GM12891 (cell line): ENCODE measurements at regions not wholly inside any gene's neighbourhood (a gene's known extent, or its start where the extent isn't known, plus 50 kb on each side); places are given as distances from the start of the nearest gene placed in this dataset.

Experiments
- DNase-seq: peaks from one replicate; pipeline ENCODE4 v3.0.0; 2011; ENCODE audit warnings: low spot score; ENCODE audit not compliant: insufficient read length
- FAIRE-seq: peaks from 2 replicates; lab custom pipeline; 2011; peaks lifted over from hg19 to GRCh38; lab: Jason Lieb, UNC
- PAX5 ChIP-seq: IDR thresholded peaks from 2 replicates; pipeline ENCODE4 v1.6.1; 2011; ENCODE audit warnings: low read length, moderate library complexity, mild to moderate bottlenecking; ENCODE audit not compliant: insufficient read depth, severe bottlenecking
- POLR2A ChIP-seq: IDR thresholded peaks from 2 replicates; pipeline ENCODE4 v1.6.1; 2011; ENCODE audit warnings: low read depth, low read length, control low read depth
- POLR2AphosphoS5 ChIP-seq: IDR thresholded peaks from 2 replicates; pipeline ENCODE4 v1.6.1; 2011; ENCODE audit warnings: low read depth, low read length, control low read depth
- POU2F2 ChIP-seq: IDR thresholded peaks from 2 replicates; pipeline ENCODE4 v1.6.1; 2011; ENCODE audit warnings: low read depth, mild to moderate bottlenecking, control low read depth, low read length, moderate library complexity
- SPI1 ChIP-seq: IDR thresholded peaks from 2 replicates; pipeline ENCODE4 v1.6.1; 2011; ENCODE audit warnings: low read depth, low read length, control low read depth
- TAF1 ChIP-seq: IDR thresholded peaks from 2 replicates; pipeline ENCODE4 v1.6.1; 2011; ENCODE audit warnings: low read depth, low read length, control low read depth

DNA sequence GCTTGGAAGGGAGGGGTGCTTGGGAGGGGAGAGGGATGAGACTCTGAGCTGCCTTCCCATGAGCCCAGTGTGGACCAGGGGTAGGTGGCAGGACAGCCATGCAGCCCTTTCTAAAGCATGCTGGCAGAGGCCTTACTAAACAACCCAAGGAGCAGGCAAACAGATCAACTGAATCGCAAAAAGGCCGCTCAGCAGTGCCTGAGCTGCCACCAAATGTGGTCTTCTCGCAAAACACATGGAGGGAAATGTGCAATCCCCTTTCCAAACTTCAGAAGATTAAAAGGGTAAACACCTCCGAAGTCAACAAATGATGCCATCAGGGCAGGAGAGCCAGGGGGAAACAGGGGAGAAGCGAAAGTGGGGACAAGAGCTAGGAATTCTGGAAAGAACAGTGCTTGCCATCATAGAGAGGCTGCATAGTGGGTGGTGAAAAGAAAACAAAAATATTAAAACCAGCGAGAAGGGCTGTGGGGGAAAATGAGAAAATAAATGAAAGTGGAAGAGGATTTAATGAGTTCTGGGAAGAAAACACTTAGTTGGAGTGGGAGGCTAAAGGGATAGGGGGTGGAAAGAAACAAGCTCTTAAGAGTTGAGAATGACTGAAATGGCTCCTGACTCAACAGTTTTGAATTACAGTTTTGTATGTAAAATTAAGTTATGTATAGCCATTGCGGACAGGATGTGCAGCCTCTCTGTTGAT lies 62.2 kb upstream of the ZNF32 start:
- TF ChIP-seq POLR2A (no peak), SPI1 (no peak), TAF1 (no peak), POLR2AphosphoS5 (no peak), PAX5 (no peak), POU2F2 (no peak)
- DNase-seq (no peak), FAIRE-seq (no peak)

DNA sequence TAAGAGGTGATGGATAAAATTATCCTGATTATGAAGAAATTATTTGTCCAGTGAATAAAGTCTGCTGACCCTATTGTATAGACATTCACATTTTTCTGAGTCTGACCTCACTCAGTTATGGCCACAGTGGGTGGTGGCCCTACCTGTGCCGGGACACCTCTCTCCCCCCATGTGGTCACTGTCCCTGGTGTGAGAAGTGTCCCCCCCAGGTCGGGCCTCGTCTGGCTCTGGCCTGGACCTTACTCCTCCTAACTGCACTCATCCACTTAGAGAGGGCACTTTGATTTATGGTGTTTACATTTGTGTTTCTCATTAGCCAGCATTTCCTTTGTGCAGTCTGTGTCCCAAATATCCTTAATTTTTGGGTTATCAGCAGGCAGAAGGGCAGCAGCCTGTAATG lies 59.6 kb upstream of the ZNF32 start:
- TF ChIP-seq POLR2AphosphoS5 (no peak), SPI1 (no peak), POU2F2 (no peak)
- FAIRE-seq (no peak), DNase-seq (no peak)

GRCh38 chr10:43707770-43708169 lies 59.1 kb upstream of the ZNF32 start:
- no peak for TF ChIP-seq PAX5
- no peak for TF ChIP-seq SPI1
- no peak for TF ChIP-seq POU2F2
- no peak for TF ChIP-seq POLR2AphosphoS5
- no peak for TF ChIP-seq POLR2A
- TF ChIP-seq TAF1, result no peak
- no peak for FAIRE-seq
- no peak for DNase-seq

DNA sequence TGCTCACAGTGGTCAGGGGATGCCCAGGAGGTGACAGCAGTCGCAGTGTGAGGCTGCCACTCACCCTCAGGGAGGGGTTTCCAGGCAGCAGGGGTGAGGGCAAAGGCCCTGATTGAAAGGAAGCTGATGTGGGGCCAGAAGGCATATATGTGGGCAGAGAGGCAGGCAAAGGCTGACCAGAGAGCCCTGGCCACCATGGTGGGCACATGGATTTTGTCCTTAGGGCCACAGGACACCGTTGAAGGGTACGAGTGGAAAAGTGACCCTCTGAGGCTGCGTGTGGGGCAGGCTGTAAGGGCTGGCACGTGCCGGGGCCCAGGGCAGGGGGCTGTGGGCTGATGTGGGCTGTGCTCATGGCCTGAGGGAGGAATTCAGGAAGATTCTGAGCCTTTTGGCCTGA lies 57.5 kb upstream of the ZNF32 start:
- DNase-seq (no peak), FAIRE-seq (no peak)
- no peak for TF ChIP-seq SPI1
- no peak for TF ChIP-seq TAF1
- TF ChIP-seq POLR2AphosphoS5, result no peak
- no peak for TF ChIP-seq POLR2A
- TF ChIP-seq POU2F2, result no peak
- no peak for TF ChIP-seq PAX5

GRCh38 chr10:43703286-43703685 lies 54.6 kb upstream of the ZNF32 start:
- TF ChIP-seq POLR2AphosphoS5 (no peak), TAF1 (no peak), PAX5 (no peak)
- FAIRE-seq (no peak), DNase-seq (no peak)

DNA sequence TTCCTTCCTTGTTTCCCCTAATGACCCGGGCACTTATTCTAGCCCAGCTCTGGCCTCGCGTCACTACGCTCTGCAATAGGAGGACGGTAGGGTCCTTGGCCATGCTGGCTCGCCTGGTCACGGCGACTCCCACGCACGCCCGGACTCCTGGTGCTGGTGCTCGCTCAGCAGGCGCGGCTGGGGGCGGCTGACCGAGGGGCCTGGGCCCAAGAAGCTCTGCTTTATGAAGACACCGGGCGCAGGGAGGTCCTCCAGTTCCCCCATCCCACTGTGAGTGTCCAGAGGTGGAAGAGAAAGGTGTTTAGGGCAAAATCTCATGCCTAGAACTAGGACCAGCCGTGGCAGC lies 54.2 kb upstream of the ZNF32 start:
- DNase-seq, result no peak
- TF ChIP-seq POU2F2 (no peak), TAF1 (no peak), POLR2AphosphoS5 (no peak), SPI1 (no peak), POLR2A (no peak), PAX5 (no peak)
- no peak for FAIRE-seq

DNA sequence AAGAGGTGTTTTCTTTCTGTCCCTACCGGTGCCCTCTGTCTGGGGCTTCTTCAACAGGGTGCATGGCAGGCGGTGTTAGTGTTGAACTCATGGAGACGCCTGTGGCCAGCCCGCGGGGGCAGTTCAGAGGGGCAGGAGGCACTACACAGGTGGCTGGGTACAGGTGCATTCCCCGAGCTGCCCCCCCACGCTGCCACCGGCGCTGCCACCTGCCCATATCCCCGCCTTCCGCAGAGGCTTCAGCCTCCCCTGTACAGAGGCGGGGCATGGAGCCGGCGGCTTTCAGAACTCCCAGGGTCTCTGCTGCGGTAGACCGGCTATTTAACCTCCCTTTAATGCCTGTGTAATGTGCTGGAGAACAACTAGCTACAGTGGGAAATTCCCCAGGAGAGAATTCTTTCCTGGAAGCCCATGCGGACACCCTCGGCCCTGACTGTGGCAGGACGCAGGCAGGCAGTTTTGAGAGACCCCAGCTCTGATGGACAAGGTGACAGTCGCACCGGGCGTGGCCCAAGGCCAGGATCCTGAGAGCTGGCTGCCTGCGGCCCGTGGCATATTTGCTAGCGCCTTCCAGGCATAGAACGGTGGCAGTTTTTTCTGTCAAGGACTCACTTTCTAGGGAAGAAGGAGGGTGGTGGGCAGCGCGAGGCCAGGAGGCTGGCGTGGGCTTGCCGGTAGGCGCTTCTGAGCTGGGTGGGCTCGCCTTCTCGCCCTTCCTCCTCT lies 53.7 kb upstream of the ZNF32 start:
- TF ChIP-seq SPI1 (no peak), POLR2AphosphoS5 (no peak), TAF1 (no peak), POLR2A (no peak), POU2F2 (no peak), PAX5 (no peak)
- FAIRE-seq (no peak), DNase-seq (no peak)

DNA sequence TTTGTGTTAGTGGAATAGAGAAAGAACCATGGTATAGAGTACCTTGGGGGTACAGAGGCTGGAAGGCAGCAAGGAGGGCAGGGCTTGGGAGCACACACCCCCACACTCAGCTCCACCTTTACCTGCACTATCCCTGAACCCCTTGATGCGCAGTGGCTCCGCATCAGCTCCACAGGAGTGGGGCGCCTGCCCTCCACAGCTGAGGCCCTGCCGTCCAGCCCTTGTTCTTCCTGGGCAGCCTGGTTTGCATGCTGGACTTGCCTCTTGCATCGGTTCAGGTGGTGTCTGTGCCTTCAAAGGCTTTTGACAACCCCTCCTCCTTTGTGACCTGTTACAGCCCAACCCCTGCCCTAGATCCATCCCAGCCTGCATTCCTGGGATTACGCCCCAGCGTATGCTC lies 52.6 kb upstream of the ZNF32 start:
- FAIRE-seq (no peak), DNase-seq (no peak)
- TF ChIP-seq PAX5 (no peak), POU2F2 (no peak), TAF1 (no peak), POLR2A (no peak)

DNA sequence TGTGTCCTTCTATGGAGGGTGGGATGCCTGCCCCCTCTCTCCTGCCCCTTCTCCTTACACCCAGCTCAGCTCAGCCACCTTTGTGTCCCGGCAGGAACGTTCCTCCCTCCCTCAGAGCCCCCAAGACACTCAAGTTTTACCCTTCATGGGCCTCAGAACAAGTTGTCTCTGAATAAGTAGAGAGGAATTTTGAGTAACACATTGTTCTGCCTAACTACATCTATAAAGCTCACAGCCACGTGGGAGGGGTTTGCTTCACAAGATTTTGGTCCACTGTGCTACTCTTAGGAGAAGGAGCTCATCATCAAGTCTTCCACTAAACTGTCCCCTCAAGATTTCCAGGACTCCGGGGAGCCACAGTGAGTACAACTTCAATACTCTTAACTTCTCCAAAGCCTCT lies 51.6 kb upstream of the ZNF32 start:
- no peak for FAIRE-seq
- DNase-seq, result no peak
- TF ChIP-seq SPI1, result no peak
- TF ChIP-seq POU2F2, result no peak
- TF ChIP-seq TAF1, result no peak
- TF ChIP-seq POLR2AphosphoS5, result no peak
- no peak for TF ChIP-seq PAX5
- no peak for TF ChIP-seq POLR2A

DNA sequence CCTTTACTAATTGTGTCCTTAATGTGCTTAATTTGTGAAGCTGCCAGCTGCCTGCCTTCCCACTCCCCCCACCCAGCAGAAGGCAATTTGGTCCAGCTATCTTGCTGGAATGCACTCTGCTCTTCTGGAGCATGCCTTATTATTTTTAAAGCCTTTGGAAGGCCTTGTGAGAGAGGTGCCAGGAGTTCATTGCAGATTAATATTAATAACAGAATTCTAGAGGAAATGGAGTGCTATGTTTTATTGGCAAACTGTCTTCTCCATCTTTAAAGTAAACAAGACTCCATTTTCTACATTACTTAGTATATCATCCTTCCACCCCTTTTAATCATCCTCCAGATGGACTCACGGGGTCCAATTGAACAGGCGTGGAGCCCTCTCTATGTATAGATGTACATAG lies 50.8 kb upstream of the ZNF32 start:
- no peak for FAIRE-seq
- TF ChIP-seq PAX5 (no peak), POU2F2 (no peak), POLR2A (no peak), POLR2AphosphoS5 (no peak), SPI1 (no peak)
- no peak for DNase-seq
